ENCODE measurements at regions not wholly inside any gene's neighbourhood (a gene's known extent, or its start where the extent isn't known, plus 50 kb on each side); places are given as distances from the start of the nearest gene placed in this dataset.

DNA sequence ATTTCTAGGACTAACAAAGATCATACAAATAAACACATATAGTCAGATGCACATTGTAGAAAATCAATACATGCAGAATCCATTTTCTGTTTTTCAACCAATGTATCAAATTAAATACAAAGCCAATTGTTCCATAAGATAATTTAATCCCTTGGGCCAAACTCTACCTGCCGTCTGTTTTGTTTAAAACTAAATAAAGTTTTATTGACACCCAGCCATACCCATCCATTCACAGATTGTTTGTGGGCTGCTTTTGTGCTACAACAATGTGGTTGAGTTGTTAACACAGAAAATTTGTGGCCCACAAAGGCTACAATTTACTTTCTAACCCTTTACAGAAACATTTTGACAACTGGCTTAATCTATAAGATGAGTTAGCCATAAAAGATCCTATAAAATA, 484.0 kb upstream of the ID2 start:
- TF ChIP-seq, protein P1, sequence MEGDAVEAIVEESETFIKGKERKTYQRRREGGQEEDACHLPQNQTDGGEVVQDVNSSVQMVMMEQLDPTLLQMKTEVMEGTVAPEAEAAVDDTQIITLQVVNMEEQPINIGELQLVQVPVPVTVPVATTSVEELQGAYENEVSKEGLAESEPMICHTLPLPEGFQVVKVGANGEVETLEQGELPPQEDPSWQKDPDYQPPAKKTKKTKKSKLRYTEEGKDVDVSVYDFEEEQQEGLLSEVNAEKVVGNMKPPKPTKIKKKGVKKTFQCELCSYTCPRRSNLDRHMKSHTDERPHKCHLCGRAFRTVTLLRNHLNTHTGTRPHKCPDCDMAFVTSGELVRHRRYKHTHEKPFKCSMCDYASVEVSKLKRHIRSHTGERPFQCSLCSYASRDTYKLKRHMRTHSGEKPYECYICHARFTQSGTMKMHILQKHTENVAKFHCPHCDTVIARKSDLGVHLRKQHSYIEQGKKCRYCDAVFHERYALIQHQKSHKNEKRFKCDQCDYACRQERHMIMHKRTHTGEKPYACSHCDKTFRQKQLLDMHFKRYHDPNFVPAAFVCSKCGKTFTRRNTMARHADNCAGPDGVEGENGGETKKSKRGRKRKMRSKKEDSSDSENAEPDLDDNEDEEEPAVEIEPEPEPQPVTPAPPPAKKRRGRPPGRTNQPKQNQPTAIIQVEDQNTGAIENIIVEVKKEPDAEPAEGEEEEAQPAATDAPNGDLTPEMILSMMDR (IDR thresholded peaks at IDR 0.05): no peak
- TF ChIP-seq POLR2A (IDR thresholded peaks at IDR 0.05): no peak
